Erythroblast (primary cell): ENCODE measurements at regions not wholly inside any gene's neighbourhood (a gene's known extent, or its start where the extent isn't known, plus 50 kb on each side); places are given as distances from the start of the nearest gene placed in this dataset.

Experiments used
- GATA1 ChIP-seq: IDR thresholded peaks from 2 replicates; pipeline ENCODE4 v1.6.1; 2011; ENCODE audit warnings: low read depth, mild to moderate bottlenecking, control low read depth, low read length, moderate library complexity
- POLR2A ChIP-seq: IDR thresholded peaks from 2 replicates; pipeline ENCODE4 v1.6.1; 2011; ENCODE audit warnings: mild to moderate bottlenecking, low read length

GRCh38 chr2:150020937-150021673, 433.5 kb upstream of the MMADHC start:
- TF ChIP-seq POLR2A (no peak), GATA1 (no peak)
